ENCODE measurements at regions not wholly inside any gene's neighbourhood (a gene's known extent, or its start where the extent isn't known, plus 50 kb on each side); places are given as distances from the start of the nearest gene placed in this dataset.

DNA sequence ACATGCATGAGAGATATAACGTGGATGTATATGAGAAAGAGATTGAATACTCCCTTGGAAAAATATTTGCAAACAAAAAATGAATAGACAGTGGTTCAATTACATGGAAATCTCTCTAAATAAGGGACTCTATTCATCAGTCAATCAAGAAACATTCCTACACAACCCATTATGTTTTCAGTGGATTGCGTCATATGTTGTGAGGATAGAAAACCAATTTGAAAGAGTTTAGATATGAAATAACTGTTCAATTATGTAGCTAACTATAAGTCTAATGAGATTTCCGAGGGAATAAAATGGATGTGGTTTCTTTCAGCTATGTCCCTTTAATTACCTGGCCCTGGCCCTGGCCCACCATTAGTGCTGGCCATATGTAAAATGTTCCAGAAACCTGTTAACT is 86.7 kb upstream of the TMCO5A start:
- Histone ChIP-seq H3K27me3 (ENCODE audit: control insufficient read depth in 1 of 2, insufficient read depth in 2 of 2, low read length in 2 of 2) (peaks cover 0 to 3% of the 10 kb centered on the region in 2 experiments), H3K4me3 (ENCODE audit: low read length) (no peak overlapping the region), H3K36me3 (ENCODE audit: insufficient read depth, low read length) (no peaks in the 10 kb centered on the region), H3K9me3 (ENCODE audit: control insufficient read depth in 1 of 2, insufficient read depth in 1 of 2, low read length in 2 of 2) (no peaks in the 10 kb centered on the region), H3K4me1 (ENCODE audit: insufficient read depth, low read length) (no peaks in the 10 kb centered on the region), H3K27ac (ENCODE audit: low read depth in 1 of 2, low read length in 2 of 2) (no peak overlapping the region)
- TF ChIP-seq, protein P1, sequence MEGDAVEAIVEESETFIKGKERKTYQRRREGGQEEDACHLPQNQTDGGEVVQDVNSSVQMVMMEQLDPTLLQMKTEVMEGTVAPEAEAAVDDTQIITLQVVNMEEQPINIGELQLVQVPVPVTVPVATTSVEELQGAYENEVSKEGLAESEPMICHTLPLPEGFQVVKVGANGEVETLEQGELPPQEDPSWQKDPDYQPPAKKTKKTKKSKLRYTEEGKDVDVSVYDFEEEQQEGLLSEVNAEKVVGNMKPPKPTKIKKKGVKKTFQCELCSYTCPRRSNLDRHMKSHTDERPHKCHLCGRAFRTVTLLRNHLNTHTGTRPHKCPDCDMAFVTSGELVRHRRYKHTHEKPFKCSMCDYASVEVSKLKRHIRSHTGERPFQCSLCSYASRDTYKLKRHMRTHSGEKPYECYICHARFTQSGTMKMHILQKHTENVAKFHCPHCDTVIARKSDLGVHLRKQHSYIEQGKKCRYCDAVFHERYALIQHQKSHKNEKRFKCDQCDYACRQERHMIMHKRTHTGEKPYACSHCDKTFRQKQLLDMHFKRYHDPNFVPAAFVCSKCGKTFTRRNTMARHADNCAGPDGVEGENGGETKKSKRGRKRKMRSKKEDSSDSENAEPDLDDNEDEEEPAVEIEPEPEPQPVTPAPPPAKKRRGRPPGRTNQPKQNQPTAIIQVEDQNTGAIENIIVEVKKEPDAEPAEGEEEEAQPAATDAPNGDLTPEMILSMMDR (IDR thresholded peaks at IDR 0.05) = no peak
- H3K27me3 Mint-ChIP-seq = no peaks in the 10 kb centered on the region
- no peak overlapping the region for H3K27ac Mint-ChIP-seq
- intact Hi-C loops (cut with DNase I, micrococcal nuclease) = no loop called here
- ATAC-seq (ENCODE audit: poor library complexity) (no peak), DNase-seq (no peak)
- no peak overlapping the region for H3K4me3 Mint-ChIP-seq
- ChIA-PET POLR2A (no interaction called here), CTCF (no interaction called here)
- H3K36me3 Mint-ChIP-seq (ENCODE audit: low read depth) = no peaks in the 10 kb centered on the region
- H3K4me1 Mint-ChIP-seq (ENCODE audit: low read depth) = no peaks in the 10 kb centered on the region
- H3K9me3 Mint-ChIP-seq = peaks cover 5% of the 10 kb centered on the region

DNA sequence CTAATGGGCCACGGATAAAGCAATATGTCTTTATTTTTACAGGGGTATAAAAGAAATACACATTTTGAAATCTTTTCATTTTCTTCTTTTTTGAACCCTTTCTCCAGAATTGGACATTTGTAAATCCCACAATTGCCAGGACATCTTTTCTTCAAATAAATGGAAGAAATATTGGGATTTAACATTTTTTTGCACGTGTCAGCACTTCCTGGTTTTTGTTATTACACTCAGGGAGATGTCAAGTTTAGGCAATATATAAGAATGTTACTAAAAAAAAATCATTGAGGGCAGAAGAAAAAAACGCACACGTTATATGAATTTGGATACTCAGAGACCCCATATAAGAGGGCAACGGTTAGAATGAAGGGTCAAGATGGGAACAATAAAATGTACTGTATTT is 78.3 kb upstream of the TMCO5A start:
- H3K27ac ChIP-seq (ENCODE audit: low read depth in 1 of 2, low read length in 2 of 2) = no peak overlapping the region
- H3K27me3 ChIP-seq (ENCODE audit: control insufficient read depth in 1 of 2, insufficient read depth in 2 of 2, low read length in 2 of 2) = no peaks in the 10 kb centered on the region
- Mint-ChIP-seq H3K36me3 (ENCODE audit: low read depth) (no peaks in the 10 kb centered on the region), H3K9me3 (peaks cover 5% of the 10 kb centered on the region), H3K4me3 (no peak overlapping the region), H3K27ac (no peak overlapping the region), H3K4me1 (ENCODE audit: low read depth) (no peaks in the 10 kb centered on the region), H3K27me3 (no peaks in the 10 kb centered on the region)
- no peaks in the 10 kb centered on the region for H3K9me3 ChIP-seq (ENCODE audit: control insufficient read depth in 1 of 2, insufficient read depth in 1 of 2, low read length in 2 of 2)
- TF ChIP-seq, protein P1 (IDR thresholded peaks at IDR 0.05) = no peak
- intact Hi-C loops (cut with DNase I, micrococcal nuclease) = no loop called here
- ChIA-PET CTCF (no interaction called here), POLR2A (no interaction called here)
- no peaks in the 10 kb centered on the region for H3K36me3 ChIP-seq (ENCODE audit: insufficient read depth, low read length)
- no peak overlapping the region for H3K4me3 ChIP-seq (ENCODE audit: low read length)
- no peak for DNase-seq
- ATAC-seq (ENCODE audit: poor library complexity) = no peak
- H3K4me1 ChIP-seq (ENCODE audit: insufficient read depth, low read length) = no peaks in the 10 kb centered on the region

DNA sequence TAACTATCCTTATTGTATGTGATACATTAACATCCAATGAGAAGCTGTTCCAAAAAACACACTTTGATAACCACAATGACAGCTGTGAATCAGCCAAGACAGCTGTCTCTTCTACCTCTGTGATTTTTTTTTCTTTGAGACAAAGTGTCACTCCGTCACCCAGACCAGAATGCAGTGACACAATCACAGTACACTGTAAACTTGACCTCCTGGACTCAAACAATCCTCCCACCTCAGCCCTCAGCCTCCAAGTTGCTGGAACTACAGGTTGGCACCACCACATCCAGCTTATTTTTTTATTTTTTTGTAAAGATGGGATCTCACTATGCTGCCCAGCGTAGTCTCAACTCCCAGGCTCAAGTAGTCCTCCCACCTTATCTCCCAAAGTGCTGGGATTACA is 73.5 kb upstream of the TMCO5A start:
- Histone ChIP-seq H3K36me3 (ENCODE audit: insufficient read depth, low read length) (no peaks in the 10 kb centered on the region), H3K4me1 (ENCODE audit: insufficient read depth, low read length) (no peaks in the 10 kb centered on the region), H3K9me3 (ENCODE audit: control insufficient read depth in 1 of 2, insufficient read depth in 1 of 2, low read length in 2 of 2) (no peaks in the 10 kb centered on the region), H3K4me3 (ENCODE audit: low read length) (no peak overlapping the region), H3K27ac (ENCODE audit: low read depth in 1 of 2, low read length in 2 of 2) (no peak overlapping the region), H3K27me3 (ENCODE audit: control insufficient read depth in 1 of 2, insufficient read depth in 2 of 2, low read length in 2 of 2) (no peaks in the 10 kb centered on the region)
- ATAC-seq (ENCODE audit: poor library complexity) (no peak), DNase-seq (no peak)
- TF ChIP-seq, protein P1 (IDR thresholded peaks at IDR 0.05) = no peak
- Mint-ChIP-seq H3K9me3 (no peaks in the 10 kb centered on the region), H3K27me3 (no peaks in the 10 kb centered on the region), H3K27ac (no peak overlapping the region), H3K4me3 (no peak overlapping the region), H3K4me1 (ENCODE audit: low read depth) (no peaks in the 10 kb centered on the region), H3K36me3 (ENCODE audit: low read depth) (no peaks in the 10 kb centered on the region)
- CTCF ChIA-PET = no interaction called here
- POLR2A ChIA-PET = no interaction called here
- intact Hi-C loops (cut with DNase I, micrococcal nuclease) = no loop called here
